ENCODE measurements at regions not wholly inside any gene's neighbourhood (a gene's known extent, or its start where the extent isn't known, plus 50 kb on each side); places are given as distances from the start of the nearest gene placed in this dataset.

DNA sequence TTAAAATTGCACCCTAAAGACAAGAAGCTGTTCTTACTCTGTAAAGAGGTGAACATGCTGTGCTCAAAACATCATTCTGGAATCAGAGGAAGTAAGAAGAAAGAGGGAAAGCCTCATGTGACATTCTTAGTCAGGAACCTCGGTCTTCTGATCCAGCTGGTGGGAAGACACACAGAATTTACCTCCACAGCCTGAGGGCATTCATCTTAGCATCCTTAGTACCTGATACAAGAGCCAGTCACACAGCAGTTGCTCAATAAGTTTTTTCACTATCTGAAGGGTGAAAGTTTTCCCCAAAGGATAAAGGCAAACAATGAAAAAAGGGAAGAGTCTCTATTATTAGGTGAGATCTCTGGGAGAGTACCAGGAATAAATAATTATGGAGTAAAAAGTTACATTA lies 116.8 kb downstream of the SEMA6D start:
- peaks cover 0 to 5% (median 0%) of the 10 kb centered on the region in 4 donors for H3K27me3 ChIP-seq (ENCODE audit: control insufficient read depth in 4 of 4, insufficient read depth in 4 of 4, low read length in 3 of 4)
- 58% methylated on average over 1 of the region's 1 CpG for WGBS
- DNase-seq (ENCODE audit: low spot score): no peak
- H3K36me3 ChIP-seq (ENCODE audit: control insufficient read depth in 4 of 4, insufficient read depth in 3 of 4, low read depth in 1 of 4, low read length in 3 of 4): no peaks in the 10 kb centered on the region
- peaks cover 0 to 3% (median 0%) of the 10 kb centered on the region in 4 donors for H3K9me3 ChIP-seq (ENCODE audit: control insufficient read depth in 4 of 4, low read length in 3 of 4)
- no peak overlapping the region for H3K27ac ChIP-seq (ENCODE audit: low read depth in 1 of 2, low read length in 2 of 2)
- TF ChIP-seq HNF4A (conservative IDR thresholded peaks at IDR 0.05) (no peak), RAD21 (IDR thresholded peaks at IDR 0.05) (no peak), EGR1 (IDR thresholded peaks at IDR 0.05; ENCODE audit: low read depth in 2 of 2) (no peak), RXRA (IDR thresholded peaks at IDR 0.05) (no peak), TAF1 (conservative IDR thresholded peaks at IDR 0.05) (no peak), SP1 (IDR thresholded peaks at IDR 0.05) (no peak), GABPA (IDR thresholded peaks at IDR 0.05 in 1 of 2, conservative IDR thresholded peaks at IDR 0.05 in 1 of 2) (no peak), FOXA1 (IDR thresholded peaks at IDR 0.05) (no peak), FOXA2 (IDR thresholded peaks at IDR 0.05) (no peak), JUND (IDR thresholded peaks at IDR 0.05) (no peak), YY1 (IDR thresholded peaks at IDR 0.05) (no peak), HNF4G (IDR thresholded peaks at IDR 0.05) (no peak), NR2F2 (IDR thresholded peaks at IDR 0.05) (no peak)
- TF ChIP-seq, protein P1, sequence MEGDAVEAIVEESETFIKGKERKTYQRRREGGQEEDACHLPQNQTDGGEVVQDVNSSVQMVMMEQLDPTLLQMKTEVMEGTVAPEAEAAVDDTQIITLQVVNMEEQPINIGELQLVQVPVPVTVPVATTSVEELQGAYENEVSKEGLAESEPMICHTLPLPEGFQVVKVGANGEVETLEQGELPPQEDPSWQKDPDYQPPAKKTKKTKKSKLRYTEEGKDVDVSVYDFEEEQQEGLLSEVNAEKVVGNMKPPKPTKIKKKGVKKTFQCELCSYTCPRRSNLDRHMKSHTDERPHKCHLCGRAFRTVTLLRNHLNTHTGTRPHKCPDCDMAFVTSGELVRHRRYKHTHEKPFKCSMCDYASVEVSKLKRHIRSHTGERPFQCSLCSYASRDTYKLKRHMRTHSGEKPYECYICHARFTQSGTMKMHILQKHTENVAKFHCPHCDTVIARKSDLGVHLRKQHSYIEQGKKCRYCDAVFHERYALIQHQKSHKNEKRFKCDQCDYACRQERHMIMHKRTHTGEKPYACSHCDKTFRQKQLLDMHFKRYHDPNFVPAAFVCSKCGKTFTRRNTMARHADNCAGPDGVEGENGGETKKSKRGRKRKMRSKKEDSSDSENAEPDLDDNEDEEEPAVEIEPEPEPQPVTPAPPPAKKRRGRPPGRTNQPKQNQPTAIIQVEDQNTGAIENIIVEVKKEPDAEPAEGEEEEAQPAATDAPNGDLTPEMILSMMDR (IDR thresholded peaks at IDR 0.05; ENCODE audit: low read depth, low read length, missing input control): no peak
- TF ChIP-seq, protein P2, sequence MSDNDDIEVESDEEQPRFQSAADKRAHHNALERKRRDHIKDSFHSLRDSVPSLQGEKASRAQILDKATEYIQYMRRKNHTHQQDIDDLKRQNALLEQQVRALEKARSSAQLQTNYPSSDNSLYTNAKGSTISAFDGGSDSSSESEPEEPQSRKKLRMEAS (IDR thresholded peaks at IDR 0.05): no peak
- TF ChIP-seq, protein P3, sequence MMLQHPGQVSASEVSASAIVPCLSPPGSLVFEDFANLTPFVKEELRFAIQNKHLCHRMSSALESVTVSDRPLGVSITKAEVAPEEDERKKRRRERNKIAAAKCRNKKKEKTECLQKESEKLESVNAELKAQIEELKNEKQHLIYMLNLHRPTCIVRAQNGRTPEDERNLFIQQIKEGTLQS (IDR thresholded peaks at IDR 0.05): no peak
- TF ChIP-seq, protein P4, sequence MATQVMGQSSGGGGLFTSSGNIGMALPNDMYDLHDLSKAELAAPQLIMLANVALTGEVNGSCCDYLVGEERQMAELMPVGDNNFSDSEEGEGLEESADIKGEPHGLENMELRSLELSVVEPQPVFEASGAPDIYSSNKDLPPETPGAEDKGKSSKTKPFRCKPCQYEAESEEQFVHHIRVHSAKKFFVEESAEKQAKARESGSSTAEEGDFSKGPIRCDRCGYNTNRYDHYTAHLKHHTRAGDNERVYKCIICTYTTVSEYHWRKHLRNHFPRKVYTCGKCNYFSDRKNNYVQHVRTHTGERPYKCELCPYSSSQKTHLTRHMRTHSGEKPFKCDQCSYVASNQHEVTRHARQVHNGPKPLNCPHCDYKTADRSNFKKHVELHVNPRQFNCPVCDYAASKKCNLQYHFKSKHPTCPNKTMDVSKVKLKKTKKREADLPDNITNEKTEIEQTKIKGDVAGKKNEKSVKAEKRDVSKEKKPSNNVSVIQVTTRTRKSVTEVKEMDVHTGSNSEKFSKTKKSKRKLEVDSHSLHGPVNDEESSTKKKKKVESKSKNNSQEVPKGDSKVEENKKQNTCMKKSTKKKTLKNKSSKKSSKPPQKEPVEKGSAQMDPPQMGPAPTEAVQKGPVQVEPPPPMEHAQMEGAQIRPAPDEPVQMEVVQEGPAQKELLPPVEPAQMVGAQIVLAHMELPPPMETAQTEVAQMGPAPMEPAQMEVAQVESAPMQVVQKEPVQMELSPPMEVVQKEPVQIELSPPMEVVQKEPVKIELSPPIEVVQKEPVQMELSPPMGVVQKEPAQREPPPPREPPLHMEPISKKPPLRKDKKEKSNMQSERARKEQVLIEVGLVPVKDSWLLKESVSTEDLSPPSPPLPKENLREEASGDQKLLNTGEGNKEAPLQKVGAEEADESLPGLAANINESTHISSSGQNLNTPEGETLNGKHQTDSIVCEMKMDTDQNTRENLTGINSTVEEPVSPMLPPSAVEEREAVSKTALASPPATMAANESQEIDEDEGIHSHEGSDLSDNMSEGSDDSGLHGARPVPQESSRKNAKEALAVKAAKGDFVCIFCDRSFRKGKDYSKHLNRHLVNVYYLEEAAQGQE (IDR thresholded peaks at IDR 0.05): no peak
- H3K9ac ChIP-seq (ENCODE audit: low read depth in 1 of 2, low read length in 2 of 2): no peak overlapping the region
- H3K4me1 ChIP-seq (ENCODE audit: control insufficient read depth in 4 of 4, insufficient read depth in 4 of 4, low read length in 3 of 4): no peaks in the 10 kb centered on the region
- no peak overlapping the region for H3K4me3 ChIP-seq (ENCODE audit: low read depth in 1 of 3, low read length in 3 of 3)

DNA sequence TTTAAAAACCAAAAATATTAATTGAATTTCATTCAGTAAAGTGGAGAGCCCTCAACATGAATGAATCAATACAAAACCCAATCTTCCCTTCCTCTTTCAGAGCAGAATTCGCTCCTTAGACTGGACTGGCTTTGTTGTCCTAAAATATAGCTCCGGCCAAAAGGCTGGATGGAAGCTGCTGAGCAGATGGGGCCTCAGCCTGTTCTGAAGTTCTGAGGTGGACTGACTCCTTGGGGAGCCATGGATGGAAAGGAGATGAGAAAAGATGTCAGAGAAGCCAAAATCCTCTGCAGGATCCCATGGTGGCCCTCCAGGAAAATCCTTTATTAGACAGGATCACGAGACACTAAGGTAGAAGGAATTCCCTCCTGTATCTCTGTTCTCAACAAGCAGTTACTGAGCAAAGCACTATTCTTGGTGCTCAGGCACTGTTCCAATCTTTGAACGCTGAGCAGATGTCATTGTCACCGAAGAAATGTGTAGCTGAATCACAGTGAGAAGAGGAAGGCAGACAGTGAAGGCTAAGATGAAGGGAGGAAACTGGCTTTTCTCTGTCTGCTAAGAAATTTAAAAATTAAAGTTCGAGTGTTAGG lies 122.0 kb downstream of the SEMA6D start:
- peaks cover 0 to 3% (median 0%) of the 10 kb centered on the region in 4 donors for H3K9me3 ChIP-seq (ENCODE audit: control insufficient read depth in 4 of 4, low read length in 3 of 4)
- no peak for DNase-seq (ENCODE audit: low spot score)
- H3K4me1 ChIP-seq (ENCODE audit: control insufficient read depth in 4 of 4, insufficient read depth in 4 of 4, low read length in 3 of 4): no peaks in the 10 kb centered on the region
- WGBS: 62% methylated on average over 6 of the region's 6 CpGs
- H3K36me3 ChIP-seq (ENCODE audit: control insufficient read depth in 4 of 4, insufficient read depth in 3 of 4, low read depth in 1 of 4, low read length in 3 of 4): no peaks in the 10 kb centered on the region
- peaks cover 0 to 5% (median 0%) of the 10 kb centered on the region in 4 donors for H3K27me3 ChIP-seq (ENCODE audit: control insufficient read depth in 4 of 4, insufficient read depth in 4 of 4, low read length in 3 of 4)
- TF ChIP-seq, protein P1 (IDR thresholded peaks at IDR 0.05; ENCODE audit: low read depth, low read length, missing input control): no peak
- TF ChIP-seq, protein P5, sequence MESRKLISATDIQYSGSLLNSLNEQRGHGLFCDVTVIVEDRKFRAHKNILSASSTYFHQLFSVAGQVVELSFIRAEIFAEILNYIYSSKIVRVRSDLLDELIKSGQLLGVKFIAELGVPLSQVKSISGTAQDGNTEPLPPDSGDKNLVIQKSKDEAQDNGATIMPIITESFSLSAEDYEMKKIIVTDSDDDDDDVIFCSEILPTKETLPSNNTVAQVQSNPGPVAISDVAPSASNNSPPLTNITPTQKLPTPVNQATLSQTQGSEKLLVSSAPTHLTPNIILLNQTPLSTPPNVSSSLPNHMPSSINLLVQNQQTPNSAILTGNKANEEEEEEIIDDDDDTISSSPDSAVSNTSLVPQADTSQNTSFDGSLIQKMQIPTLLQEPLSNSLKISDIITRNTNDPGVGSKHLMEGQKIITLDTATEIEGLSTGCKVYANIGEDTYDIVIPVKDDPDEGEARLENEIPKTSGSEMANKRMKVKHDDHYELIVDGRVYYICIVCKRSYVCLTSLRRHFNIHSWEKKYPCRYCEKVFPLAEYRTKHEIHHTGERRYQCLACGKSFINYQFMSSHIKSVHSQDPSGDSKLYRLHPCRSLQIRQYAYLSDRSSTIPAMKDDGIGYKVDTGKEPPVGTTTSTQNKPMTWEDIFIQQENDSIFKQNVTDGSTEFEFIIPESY (IDR thresholded peaks at IDR 0.05): no peak
- TF ChIP-seq SP1 (IDR thresholded peaks at IDR 0.05): no peak
- TF ChIP-seq, protein P3 (IDR thresholded peaks at IDR 0.05): no peak
- TF ChIP-seq, protein P4 (IDR thresholded peaks at IDR 0.05): no peak
- H3K27ac ChIP-seq (ENCODE audit: low read depth in 1 of 2, low read length in 2 of 2): no peak overlapping the region
- no peak overlapping the region for H3K9ac ChIP-seq (ENCODE audit: low read depth in 1 of 2, low read length in 2 of 2)
- H3K4me3 ChIP-seq (ENCODE audit: low read depth in 1 of 3, low read length in 3 of 3): no peak overlapping the region

All from liver (tissue), 8 donors.